ENCODE measurements at regions not wholly inside any gene's neighbourhood (a gene's known extent, or its start where the extent isn't known, plus 50 kb on each side); places are given as distances from the start of the nearest gene placed in this dataset.

DNA sequence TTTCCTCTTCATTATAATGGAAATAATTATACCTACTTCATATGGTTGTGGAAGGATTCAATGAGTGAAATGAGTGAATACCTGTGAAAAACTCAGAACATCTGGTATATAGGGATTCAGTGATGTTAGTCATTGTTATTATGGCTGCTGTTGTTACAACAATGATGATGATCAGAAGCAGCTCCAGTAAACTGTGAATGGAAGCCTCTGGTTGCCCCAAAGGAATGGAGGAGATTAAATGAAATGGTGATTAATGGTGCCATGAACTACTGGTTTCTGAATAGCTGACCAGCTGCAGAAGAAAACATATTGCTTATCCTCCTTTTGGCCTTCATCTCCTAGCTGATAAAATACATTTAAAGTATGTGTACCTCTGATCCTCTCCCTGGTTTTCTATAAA is 372.0 kb downstream of the ARHGEF28 start:
- no peak for DNase-seq

DNA sequence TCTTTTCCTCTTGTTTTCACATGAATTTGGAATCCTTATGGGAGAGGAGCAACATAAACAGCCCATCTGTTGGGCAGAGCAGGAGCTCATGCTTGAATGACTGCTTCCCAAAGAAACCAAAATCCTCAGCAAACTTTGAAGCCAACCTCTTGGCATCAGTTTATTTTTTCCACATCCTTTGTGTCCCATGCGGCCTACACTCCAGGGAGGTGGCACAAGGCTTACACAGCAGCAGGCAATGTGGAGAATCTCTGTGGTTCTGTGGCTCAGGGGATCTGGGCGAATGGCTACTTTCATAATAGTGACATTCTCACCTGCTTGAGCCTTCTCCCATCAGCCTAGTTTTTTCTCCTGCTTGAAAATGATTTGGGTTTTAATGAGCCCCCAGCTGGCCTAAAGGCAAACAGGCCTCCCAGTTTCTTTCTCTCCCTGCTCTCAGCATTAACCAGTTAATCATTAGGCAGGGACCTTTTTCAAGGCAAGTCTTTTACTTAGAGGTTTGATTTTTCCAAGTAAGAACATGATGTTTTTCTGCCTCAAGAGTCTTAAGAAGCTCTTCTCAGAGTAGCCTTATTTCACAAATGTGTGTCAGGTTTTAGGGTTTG is 370.3 kb downstream of the ARHGEF28 start:
- no peak for DNase-seq

DNA sequence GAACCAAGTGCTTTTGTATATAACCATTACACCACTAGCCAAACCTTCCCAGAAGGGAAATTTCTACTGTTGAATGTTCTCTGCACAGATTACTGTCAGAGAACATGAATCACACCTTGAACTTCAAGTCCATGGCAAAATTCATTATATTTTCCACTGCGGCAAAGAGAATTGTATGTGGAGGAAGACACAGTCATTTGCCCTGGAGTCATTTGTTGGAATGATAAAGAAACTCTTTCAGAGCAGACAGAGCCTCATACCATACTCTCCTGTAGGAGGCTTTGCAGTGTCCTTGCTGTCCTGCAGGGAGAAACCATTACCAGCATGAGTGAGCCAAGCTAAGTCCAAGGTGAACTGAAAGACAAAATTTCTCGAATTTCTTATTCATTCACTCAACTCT is 369.0 kb downstream of the ARHGEF28 start:
- DNase-seq: no peak
